GM12892 (cell line): ENCODE measurements at regions not wholly inside any gene's neighbourhood (a gene's known extent, or its start where the extent isn't known, plus 50 kb on each side); places are given as distances from the start of the nearest gene placed in this dataset.

Experiments
- DNase-seq: peaks from one replicate; pipeline ENCODE4 v3.0.0; 2011; ENCODE audit not compliant: insufficient read length
- FAIRE-seq: peaks from 2 replicates; lab custom pipeline; 2011; peaks lifted over from hg19 to GRCh38; lab: Jason Lieb, UNC
- POLR2A ChIP-seq: IDR thresholded peaks from 2 replicates; pipeline ENCODE4 v1.6.1; 2011; ENCODE audit warnings: low read depth, low read length, control low read depth
- POLR2AphosphoS5 ChIP-seq: IDR thresholded peaks from 2 replicates; pipeline ENCODE4 v1.6.1; 2011; ENCODE audit warnings: low read depth, low read length, control low read depth
- TAF1 ChIP-seq: IDR thresholded peaks from 2 replicates; pipeline ENCODE4 v1.6.1; 2011; ENCODE audit warnings: low read depth, mild to moderate bottlenecking, control low read depth, low read length, borderline replicate concordance

- DNase-seq (no peak), FAIRE-seq (no peak)
- TF ChIP-seq POLR2AphosphoS5 (no peak), POLR2A (no peak), TAF1 (no peak)
Observed at GRCh38 chr14:22158560-22158959, 430.5 kb downstream of the DAD1 start.

GRCh38 chr14:22155571-22155970, 433.5 kb downstream of the DAD1 start:
- DNase-seq = no peak
- no peak for TF ChIP-seq TAF1
- TF ChIP-seq POLR2AphosphoS5 = no peak
- no peak for FAIRE-seq

- DNase-seq (no peak), FAIRE-seq (no peak)
- no peak for TF ChIP-seq POLR2A
- TF ChIP-seq TAF1 = no peak
- no peak for TF ChIP-seq POLR2AphosphoS5
Observed at GRCh38 chr14:22152903-22153302, 436.1 kb downstream of the DAD1 start.

GRCh38 chr14:22152161-22152870, 436.7 kb downstream of the DAD1 start:
- no peak for DNase-seq
- TF ChIP-seq POLR2AphosphoS5 (no peak), TAF1 (no peak), POLR2A (no peak)
- no peak for FAIRE-seq

- TF ChIP-seq POLR2AphosphoS5 (no peak), TAF1 (no peak), POLR2A (no peak)
- FAIRE-seq (no peak), DNase-seq (no peak)
Observed at GRCh38 chr14:22151121-22151520, 437.9 kb downstream of the DAD1 start.

GRCh38 chr14:22149058-22149457, 440.0 kb downstream of the DAD1 start:
- FAIRE-seq (no peak), DNase-seq (no peak)
- TF ChIP-seq POLR2AphosphoS5 (no peak), TAF1 (no peak)

GRCh38 chr14:22147716-22148115, 441.3 kb downstream of the DAD1 start:
- no peak for DNase-seq
- TF ChIP-seq TAF1 = no peak
- TF ChIP-seq POLR2AphosphoS5 = no peak
- TF ChIP-seq POLR2A = no peak
- no peak for FAIRE-seq

GRCh38 chr14:22143363-22143762, 445.7 kb downstream of the DAD1 start:
- DNase-seq (no peak), FAIRE-seq (no peak)
- TF ChIP-seq POLR2A (no peak), POLR2AphosphoS5 (no peak), TAF1 (no peak)

GRCh38 chr14:22140633-22141032, 448.4 kb downstream of the DAD1 start:
- DNase-seq (no peak), FAIRE-seq (no peak)
- TF ChIP-seq TAF1 (no peak), POLR2A (no peak), POLR2AphosphoS5 (no peak)

GRCh38 chr14:22131749-22132476, 457.1 kb downstream of the DAD1 start:
- TF ChIP-seq POLR2AphosphoS5 = no peak
- no peak for TF ChIP-seq POLR2A
- TF ChIP-seq TAF1 = no peak
- DNase-seq = no peak
- FAIRE-seq = peak; percentile 78

GRCh38 chr14:22124073-22124613, 450.5 kb upstream of the OR4E1 start:
- TF ChIP-seq POLR2A (no peak), POLR2AphosphoS5 (no peak), TAF1 (no peak)
- FAIRE-seq = no peak
- no peak for DNase-seq
